GM12878 (cell line): ENCODE measurements at regions not wholly inside any gene's neighbourhood (a gene's known extent, or its start where the extent isn't known, plus 50 kb on each side); places are given as distances from the start of the nearest gene placed in this dataset.

Source experiments
- ATAC-seq: fragments of 200-7000 bp; cut with Tn5 transposase; 3 replicates; pipeline ENCODE4 v1.9.1; 2020; ENCODE audit warnings: mild to moderate bottlenecking, moderate library complexity
- BruUV-seq: library from RNA; stranded (reverse); fragments of 400-500 nt; replicated peaks from 2 replicates; lab custom pipeline; 2021; lab: Mats Ljungman, UMichigan
- CTCF ChIA-PET: fragments of 300-600 bp; sonication (Branson Sonifier 250); formaldehyde crosslinking; extraction: SDS; loops from one replicate; lab custom pipeline; 2021; ENCODE audit warnings: inconsistent platforms; lab: Yijun Ruan, JAX
- POLR2A ChIA-PET: fragments of 350-600 bp; formaldehyde crosslinking; extraction: SDS; loops from one replicate; lab custom pipeline; 2021; ENCODE audit warnings: inconsistent platforms; lab: Charles Lee
- RAD21 ChIA-PET: fragments of 300-600 bp; sonication (Branson Sonifier 250); formaldehyde crosslinking; loops from one replicate; lab custom pipeline; 2023; ENCODE audit warnings: antibody characterized with exemption; ENCODE audit not compliant: unreplicated experiment; lab: Charles Lee
- SMC1A ChIA-PET: fragments of 300-600 bp; sonication (Branson Sonifier 250); formaldehyde crosslinking; loops from one replicate; lab custom pipeline; 2023; ENCODE audit not compliant: unreplicated experiment, uncharacterized antibody; lab: Charles Lee
- DNase-seq: peaks from one replicate; pipeline ENCODE4 v3.0.0-alpha.2; 2011; ENCODE audit warnings: low read depth, low spot score
- FAIRE-seq: peaks from 3 replicates; lab custom pipeline; 2011; peaks lifted over from hg19 to GRCh38; lab: Jason Lieb, UNC
- H2AFZ ChIP-seq: 2 replicates; pipeline ENCODE4 v1.6.0; 2011; ENCODE audit warnings: low read depth, low read length, control low read depth; ENCODE audit not compliant: control insufficient read depth
- H3K27ac ChIP-seq: 2 replicates; pipeline ENCODE4 v1.5.1; 2011; ENCODE audit warnings: control low read depth; ENCODE audit not compliant: control insufficient read depth, insufficient read depth
- H3K27me3 ChIP-seq, 2 experiments: replicated peaks in 1 of 2; 2 replicates each; pipeline versions ENCODE4 v1.6.0 to v1.6.1; 2011; ENCODE audit warnings: low read length in 1 of 2; ENCODE audit not compliant: control insufficient read depth in 2 of 2, insufficient read depth in 2 of 2
- H3K36me3 ChIP-seq, 2 experiments: 2 replicates each; pipeline ENCODE4 v1.5.1; 2011; ENCODE audit warnings: low read length in 1 of 2; ENCODE audit not compliant: control insufficient read depth in 2 of 2, insufficient read depth in 2 of 2
- H3K4me1 ChIP-seq: 2 replicates; pipeline ENCODE4 v1.6.1; 2011; ENCODE audit warnings: mild to moderate bottlenecking, low read length, moderate library complexity, mixed read lengths; ENCODE audit not compliant: control insufficient read depth, insufficient read depth
- H3K4me2 ChIP-seq: 2 replicates; pipeline ENCODE4 v1.6.0; 2011; ENCODE audit warnings: control low read depth; ENCODE audit not compliant: control insufficient read depth, insufficient read depth
- H3K4me3 ChIP-seq: fragments of 200-600 bp; sonication (generic); 2 replicates; pipeline ENCODE4 v1.5.1; 2016
- H3K79me2 ChIP-seq: 2 replicates; pipeline ENCODE4 v1.6.0; 2011; ENCODE audit warnings: low read length; ENCODE audit not compliant: control insufficient read depth, insufficient read depth
- H3K9ac ChIP-seq: 2 replicates; pipeline ENCODE4 v1.8.0; 2011; ENCODE audit warnings: low read length, control low read depth, mixed read lengths; ENCODE audit not compliant: control insufficient read depth, insufficient read depth
- H3K9me3 ChIP-seq: replicated peaks from 3 replicates; pipeline ENCODE4 v1.5.1; 2011; ENCODE audit warnings: mild to moderate bottlenecking, low read length; ENCODE audit not compliant: control insufficient read depth, insufficient read depth
- H4K20me1 ChIP-seq: 2 replicates; pipeline ENCODE4 v1.6.0; 2011; ENCODE audit not compliant: control insufficient read depth, insufficient read depth
- BACH1 ChIP-seq: fragments of 450-650 bp; IDR thresholded peaks from 2 replicates; pipeline ENCODE4 v1.6.1; 2017; ENCODE audit warnings: mild to moderate bottlenecking, borderline replicate concordance
- BCL11A ChIP-seq: IDR thresholded peaks from 2 replicates; pipeline ENCODE4 v1.6.1; 2011; ENCODE audit warnings: low read depth, low read length
- BHLHE40 ChIP-seq, 2 experiments: fragments of 450-650 bp in 1 of 2; IDR thresholded peaks; 2 replicates each; pipeline ENCODE4 v1.6.1; 2011 to 2017; ENCODE audit warnings: low read depth in 2 of 2, borderline replicate concordance in 1 of 2, improper control_type of control experiment in 1 of 2, low read length in 1 of 2, mild to moderate bottlenecking in 1 of 2
- MAX ChIP-seq: IDR thresholded peaks from 2 replicates; pipeline ENCODE4 v1.6.1; 2012; ENCODE audit warnings: low read depth, low read length, improper control_type of control experiment
- SMC3 ChIP-seq: IDR thresholded peaks from 2 replicates; pipeline ENCODE4 v1.6.1; 2011; ENCODE audit warnings: low read length, improper control_type of control experiment, borderline replicate concordance
- SREBF2 ChIP-seq: IDR thresholded peaks from 2 replicates; pipeline ENCODE4 v1.6.1; 2012; ENCODE audit warnings: mild to moderate bottlenecking, low read length
- TCF7 ChIP-seq: IDR thresholded peaks from 2 replicates; pipeline ENCODE4 v1.6.1; 2014; ENCODE audit warnings: antibody characterized with exemption, borderline replicate concordance
- WGBS: methylation state at CpG from one replicate; pipeline ENCODE4 v1.1.6; 2016; ENCODE audit warnings: low lambda C conversion rate; ENCODE audit not compliant: insufficient replicate concordance, insufficient coverage; ENCODE audit errors: missing lambda C conversion rate; 5-methylcytosine and 5-hydroxymethylcytosine counted together
- in situ Hi-C: fragments of 300-500 bp; cut with MboI; formaldehyde crosslinking; loops from 9 replicates; pipeline ENCODE4 v1.14.3; 2018; ENCODE audit warnings: mixed read lengths
- intact Hi-C: fragments of 100-400 bp; cut with micrococcal nuclease; formaldehyde crosslinking; loops from one replicate; pipeline ENCODE4 v1.14.2; 2022; ENCODE audit not compliant: unreplicated experiment

DNA sequence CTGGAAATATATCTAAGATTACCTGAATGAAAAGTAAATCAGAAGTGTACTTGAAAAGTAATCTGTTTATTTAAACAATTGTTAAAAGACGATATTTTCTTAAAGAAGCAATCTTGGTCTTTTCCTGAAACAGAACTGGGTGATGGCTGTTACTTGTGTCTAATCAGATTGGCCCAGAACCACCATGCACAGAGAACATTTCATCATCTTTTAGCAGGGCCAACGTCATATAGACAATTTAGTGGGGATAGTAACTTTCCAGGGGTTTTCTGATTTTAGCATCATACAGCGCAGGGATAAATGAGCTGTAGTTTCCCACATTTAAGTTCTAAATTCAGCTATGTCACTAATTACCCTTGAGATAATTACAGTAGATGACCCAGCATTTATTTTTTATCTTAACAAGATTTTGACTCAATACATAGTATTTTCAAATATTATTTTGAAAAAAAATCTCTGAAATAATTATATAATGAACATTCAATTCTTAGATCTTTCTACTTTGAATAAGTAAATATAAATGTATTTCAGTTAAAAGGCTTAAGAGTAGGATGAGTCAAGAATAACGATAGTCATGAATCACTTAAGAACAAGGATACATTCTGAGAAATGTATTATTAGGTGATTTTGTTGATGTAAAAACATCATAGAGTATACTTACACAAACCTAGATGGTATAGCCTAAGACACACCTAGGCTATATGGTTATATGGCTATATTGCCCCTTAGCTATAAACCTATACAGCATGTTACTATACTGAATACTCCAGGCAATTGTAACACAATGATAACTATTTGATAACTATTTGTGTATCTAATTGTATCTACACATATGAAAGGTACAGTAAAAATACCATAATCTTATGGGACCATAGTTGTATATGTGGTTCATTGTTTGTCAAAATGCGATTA is 103.8 kb upstream of the MME start:
- POLR2A ChIA-PET = interaction anchor here (0.7 kb wide), 1 partner anchor 9 kb away, joined by 5 read pairs; no protein-coding TSS in a partner anchor
- no peak for TF ChIP-seq TCF7
- TF ChIP-seq MAX = no peak
- TF ChIP-seq SMC3 = no peak
- no peak for TF ChIP-seq BHLHE40 (IDR thresholded peaks at IDR 0.05; ENCODE audit: borderline replicate concordance in 1 of 2, low read depth in 2 of 2, low read length in 1 of 2)
- TF ChIP-seq BCL11A = no peak
- TF ChIP-seq SREBF2 = no peak
- TF ChIP-seq BACH1 = no peak
- TF ChIP-seq, all 136 proteins: peak for 0
- Histone ChIP-seq H3K36me3 (no peaks in the 10 kb centered on the region), H3K79me2 (no peaks in the 10 kb centered on the region), H3K4me1 (no peaks in the 10 kb centered on the region), H3K9me3 (no peaks in the 10 kb centered on the region), H3K4me3 (no peak overlapping the region), H3K27me3 (no peaks in the 10 kb centered on the region), H3K4me2 (no peak overlapping the region), H3K27ac (no peak overlapping the region), H3K9ac (no peak overlapping the region), H4K20me1 (no peaks in the 10 kb centered on the region), H2AFZ (no peak overlapping the region)
- SMC1A ChIA-PET = no interaction called here
- in situ Hi-C loops (no loop called here), intact Hi-C loops (no loop called here)
- CTCF ChIA-PET = no interaction called here
- RAD21 ChIA-PET = no interaction called here
- no TSS peak for BruUV-seq
- DNase-seq (no peak), FAIRE-seq (no peak), ATAC-seq (no peak)
- 21% methylated on average over 5 of the region's 5 CpGs for WGBS
